ENCODE measurements at regions not wholly inside any gene's neighbourhood (a gene's known extent, or its start where the extent isn't known, plus 50 kb on each side); places are given as distances from the start of the nearest gene placed in this dataset.

GRCh38 chr16:54724346-54724925, 206.2 kb upstream of the IRX5 start:
- no peak for DNase-seq (ENCODE audit: low spot score)

DNA sequence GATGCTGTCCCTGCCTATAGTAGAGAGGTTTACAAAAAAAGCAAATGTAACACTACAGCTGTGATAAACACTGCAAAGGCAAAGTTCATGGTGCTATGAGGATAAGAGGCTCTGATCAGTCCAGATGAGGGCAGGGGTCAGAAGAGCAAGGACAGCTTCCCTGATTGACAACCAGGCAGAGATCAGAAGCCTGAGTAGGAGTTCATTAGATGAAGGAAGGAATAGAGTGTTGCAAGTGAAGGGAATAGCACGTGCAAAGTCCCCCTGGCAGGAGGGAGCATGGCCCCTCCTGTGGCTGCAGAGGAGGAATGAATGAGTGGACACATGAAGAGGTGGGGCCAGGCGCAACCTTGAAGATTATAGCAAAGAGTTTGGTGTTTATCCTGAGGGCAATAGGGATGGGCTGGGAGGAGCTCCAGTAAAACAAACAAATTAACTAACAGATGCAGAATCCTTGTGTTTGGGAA, 208.4 kb upstream of the IRX5 start:
- no peak for DNase-seq (ENCODE audit: low spot score)

GRCh38 chr16:54720259-54720658, 210.4 kb upstream of the IRX5 start:
- DNase-seq (ENCODE audit: low spot score): no peak

DNA sequence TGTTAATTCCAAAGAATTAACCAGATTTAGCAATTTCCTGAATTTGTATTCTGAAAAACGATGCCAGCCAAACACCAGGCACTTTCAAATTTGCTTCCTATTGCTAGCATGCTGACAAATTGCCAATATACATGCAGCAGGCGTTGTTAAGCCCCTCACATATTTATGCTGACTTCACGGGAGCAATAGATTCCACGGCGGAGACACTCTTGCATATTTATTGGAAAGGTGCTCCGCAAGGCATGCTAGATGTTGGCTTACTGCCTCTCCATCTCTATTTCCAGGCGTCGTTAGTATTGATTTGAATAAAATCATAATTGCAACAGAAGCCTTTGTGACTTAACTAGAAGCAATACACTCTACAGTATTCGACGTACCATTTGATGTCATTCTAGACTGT, 211.0 kb upstream of the IRX5 start:
- no peak for DNase-seq (ENCODE audit: low spot score)

DNA sequence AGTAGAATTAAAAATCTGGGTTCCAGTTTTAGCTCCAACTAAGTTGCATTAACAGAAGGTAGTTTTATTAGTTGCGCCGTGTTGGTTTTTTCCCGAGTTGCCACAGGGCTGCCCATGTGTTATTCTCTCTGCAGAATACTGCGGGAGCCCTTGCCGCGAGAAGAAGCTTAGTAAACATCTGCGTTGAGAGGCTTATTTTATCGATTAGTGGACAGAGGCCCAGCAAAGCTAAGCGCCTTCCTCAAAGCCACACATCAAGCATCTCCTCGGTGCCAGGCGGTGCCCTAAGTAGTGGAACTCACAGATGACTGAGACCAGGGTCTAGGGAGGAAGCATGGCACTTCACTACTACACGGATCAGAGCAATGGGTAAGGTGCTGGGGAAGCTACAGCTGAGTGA, 212.3 kb upstream of the IRX5 start:
- no peak for DNase-seq (ENCODE audit: low spot score)

DNA sequence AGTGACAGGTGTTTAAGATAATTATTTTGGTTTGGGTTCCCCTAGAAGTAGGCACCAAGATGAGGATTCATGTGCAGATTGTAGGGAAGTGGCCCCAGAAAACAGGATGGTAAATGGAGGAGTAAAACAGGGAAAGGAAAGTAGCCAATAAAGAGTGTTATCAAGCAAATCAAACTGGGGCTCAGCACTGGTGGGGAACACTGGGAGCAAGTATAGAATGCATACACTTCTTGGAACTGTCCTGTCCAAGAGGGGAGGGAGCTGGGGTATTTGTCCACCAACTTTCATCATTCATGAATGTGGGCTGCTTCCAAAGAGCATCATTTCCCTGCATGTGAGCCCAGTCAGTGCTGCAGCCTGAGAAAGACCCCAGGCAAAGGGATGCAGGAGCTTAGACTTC, 215.7 kb upstream of the IRX5 start:
- DNase-seq (ENCODE audit: low spot score): no peak

DNA sequence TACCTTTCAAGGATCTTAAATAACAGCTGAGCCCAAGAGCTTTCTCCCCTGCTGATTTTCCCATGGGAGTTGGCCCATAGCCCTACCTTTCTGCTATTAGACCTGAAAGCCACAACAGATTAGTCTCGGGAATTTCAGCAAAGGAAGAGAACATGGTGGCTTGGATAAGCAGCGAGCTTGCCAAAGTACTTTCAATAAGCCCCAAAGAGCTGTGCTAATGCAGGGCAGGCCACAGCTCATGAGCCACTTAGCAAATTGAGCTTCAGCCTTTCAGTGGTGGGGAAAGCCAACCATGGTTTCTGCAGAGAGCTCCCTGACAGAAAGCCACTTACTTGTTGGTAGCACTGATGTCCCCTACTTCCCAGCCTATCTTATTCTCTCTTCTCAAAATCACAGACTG, 217.8 kb upstream of the IRX5 start:
- no peak for DNase-seq (ENCODE audit: low spot score)

DNA sequence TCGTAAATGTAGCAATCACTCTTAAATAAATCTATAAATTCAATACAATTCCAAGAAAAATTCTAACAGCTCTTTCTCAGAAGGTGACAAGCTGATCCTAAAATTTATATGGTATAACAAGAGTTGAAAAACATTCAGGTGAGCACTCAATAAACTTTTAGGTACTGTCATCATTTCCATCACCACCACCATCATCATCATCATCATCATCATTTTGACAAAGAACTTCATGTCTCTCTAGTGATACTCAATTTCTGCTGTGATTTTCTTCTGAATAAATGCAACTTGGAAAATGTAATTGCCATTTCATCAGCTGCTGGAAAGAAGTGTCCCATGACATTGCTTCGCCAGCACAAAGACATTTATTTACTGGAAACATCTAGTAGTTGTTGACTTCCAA, 222.9 kb upstream of the IRX5 start:
- no peak for DNase-seq (ENCODE audit: low spot score)

DNA sequence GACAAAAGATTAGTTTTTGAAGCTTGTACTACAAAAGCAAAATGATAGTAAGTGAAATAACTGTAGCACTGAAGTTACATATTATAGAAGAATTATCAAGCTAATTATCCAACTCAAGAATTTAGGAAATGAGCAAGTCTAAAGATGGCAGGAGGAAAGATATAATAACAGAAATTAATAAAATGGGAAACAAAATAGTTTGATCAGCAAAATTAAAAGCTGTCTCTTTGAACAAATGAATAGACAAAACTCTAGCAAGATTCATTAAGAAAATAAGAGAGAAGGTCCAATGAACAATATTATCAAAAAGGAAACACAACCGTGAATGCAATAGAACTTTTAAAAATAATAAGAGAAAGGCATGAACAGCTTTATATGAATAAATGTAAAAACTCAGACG, 224.3 kb upstream of the IRX5 start:
- no peak for DNase-seq (ENCODE audit: low spot score)

DNA sequence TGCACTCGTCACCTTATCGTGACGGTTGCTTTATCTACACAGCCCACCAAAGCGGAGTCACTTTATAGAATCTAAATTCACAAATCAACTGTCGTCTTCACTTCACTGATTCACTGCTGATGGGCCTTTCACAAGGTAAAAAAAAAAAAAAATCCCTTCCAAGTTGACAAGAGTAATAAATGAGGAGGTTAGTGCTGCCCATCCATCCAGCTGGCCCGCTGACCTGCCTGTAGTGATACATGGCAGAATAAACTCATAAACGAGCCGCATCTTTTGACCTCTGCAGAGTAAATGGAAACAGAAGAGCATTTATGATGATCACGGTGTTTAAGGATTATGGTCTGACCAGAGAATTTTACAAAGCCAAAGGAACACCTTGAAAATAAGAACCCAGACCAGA, 227.3 kb upstream of the IRX5 start:
- DNase-seq (ENCODE audit: low spot score): no peak

DNA sequence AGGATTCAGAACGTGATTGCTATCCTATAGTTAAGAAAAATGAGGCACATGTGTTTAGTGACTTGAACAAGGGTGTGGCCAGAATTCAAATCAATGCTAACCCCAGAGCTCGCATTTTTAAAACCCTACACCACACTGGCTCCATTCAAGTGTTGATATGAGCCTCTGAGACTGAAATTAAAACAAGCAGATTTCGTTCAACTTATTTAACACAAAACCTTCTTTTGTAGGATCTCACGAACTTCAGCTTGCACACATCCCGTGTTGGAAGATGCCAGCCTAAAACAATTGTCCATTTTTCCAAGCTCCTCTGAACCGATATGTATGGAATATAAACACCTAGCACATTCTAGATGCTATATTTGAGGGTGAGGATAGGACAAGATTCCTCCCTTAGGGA, 231.0 kb upstream of the IRX5 start:
- DNase-seq (ENCODE audit: low spot score): no peak

DNA sequence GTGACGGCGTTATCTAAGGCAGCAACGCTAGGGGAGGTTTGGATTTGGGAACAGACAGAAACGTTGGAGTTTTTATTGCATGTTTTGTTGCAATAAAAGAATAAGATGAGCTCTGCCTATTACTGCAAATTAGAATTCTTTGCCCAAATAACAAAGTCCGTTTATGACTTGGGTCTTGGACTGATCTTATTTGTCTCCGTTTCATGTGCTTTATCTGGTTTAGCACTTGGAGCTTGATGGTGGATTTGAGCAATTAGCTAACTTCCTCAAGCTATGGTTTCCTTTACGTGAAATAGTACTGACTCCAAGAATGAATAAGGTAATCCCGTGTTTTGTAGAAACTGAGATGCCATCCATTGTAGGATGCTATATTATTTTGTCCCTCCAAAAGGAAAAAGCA, 233.0 kb upstream of the IRX5 start:
- no peak for DNase-seq (ENCODE audit: low spot score)

GRCh38 chr16:54696970-54697369, 233.7 kb upstream of the IRX5 start:
- no peak for DNase-seq (ENCODE audit: low spot score)

- no peak for DNase-seq (ENCODE audit: low spot score)
Measured at GRCh38 chr16:54696522-54696921, 234.1 kb upstream of the IRX5 start.

- DNase-seq (ENCODE audit: low spot score): no peak
Measured at GRCh38 chr16:54694651-54695050, 236.0 kb upstream of the IRX5 start.

DNA sequence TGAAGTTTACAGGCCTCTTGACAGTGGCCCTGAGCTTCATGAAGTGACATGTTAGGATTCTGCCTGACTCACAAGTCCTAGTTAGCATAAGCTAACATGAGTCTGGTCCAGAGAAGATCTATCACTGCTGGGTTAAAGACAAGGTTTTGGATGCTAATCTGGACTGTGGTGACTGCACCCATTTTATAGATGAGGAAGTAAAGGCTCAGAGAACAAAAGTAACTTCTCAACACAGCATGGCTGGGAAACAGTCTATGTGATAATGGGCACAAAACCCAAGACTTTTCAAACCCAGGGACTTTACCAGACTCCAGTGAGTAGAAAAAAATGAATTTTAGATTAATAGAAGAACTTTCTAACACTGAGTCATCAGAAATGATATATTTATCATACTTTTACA, 236.8 kb upstream of the IRX5 start:
- DNase-seq (ENCODE audit: low spot score): no peak

- no peak for DNase-seq (ENCODE audit: low spot score)
Measured at GRCh38 chr16:54690710-54691109, 240.0 kb upstream of the IRX5 start.

DNA sequence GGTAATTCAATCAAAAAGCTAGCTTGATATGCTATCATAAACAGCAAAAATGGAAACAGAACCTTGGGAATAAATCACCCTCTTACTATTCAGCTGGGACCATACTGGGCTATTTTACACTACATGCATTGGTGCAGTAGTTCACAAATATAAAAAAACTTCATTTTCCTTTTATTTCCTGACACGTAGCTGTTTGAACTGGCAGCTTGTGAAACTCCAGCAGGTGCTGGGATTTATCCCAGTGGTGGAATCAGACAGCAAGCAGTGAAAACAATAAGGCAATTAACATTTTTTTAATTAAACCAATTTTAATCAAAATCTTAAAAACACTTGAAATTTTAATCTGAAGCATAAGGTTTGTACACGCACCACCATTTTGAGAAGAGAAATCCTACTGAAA, 240.4 kb upstream of the IRX5 start:
- no peak for DNase-seq (ENCODE audit: low spot score)

DNA sequence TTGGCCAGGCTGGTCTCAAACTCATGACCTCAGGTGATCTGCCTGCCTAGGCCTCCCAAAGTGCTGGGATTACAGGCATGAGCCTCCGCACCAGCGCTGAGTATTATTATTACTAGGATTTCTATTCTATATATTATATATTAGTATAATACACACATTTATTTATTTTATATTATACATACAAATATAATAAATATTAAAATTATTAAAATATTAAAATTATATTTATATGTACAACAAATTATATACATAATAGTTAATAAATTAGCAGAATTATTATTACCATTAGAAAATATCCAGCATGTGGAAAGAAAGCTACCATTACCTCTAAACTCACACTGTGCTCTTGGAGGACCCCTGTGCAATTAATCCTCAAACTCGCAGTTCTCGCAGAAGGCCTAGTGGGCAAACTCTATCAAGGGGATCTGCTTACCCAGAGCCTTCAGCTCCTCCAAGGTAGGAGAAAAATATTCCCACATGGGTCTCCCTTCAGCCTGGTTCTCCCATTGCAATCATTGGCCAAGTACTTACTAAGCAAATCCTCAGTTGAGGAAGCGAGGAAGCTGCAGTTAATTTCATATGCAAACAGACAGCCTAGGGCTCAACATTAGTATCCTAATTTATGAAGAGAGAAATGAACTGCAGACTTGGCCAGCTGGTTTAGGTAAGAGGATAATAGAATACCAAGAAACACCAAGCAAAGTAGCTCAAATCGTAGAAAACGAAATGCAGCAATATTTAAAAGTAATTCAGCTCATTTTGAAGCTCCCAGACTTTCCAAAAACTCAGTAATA, 241.4 kb upstream of the IRX5 start:
- DNase-seq (ENCODE audit: low spot score): no peak

GRCh38 chr16:54688339-54688738, 242.3 kb upstream of the IRX5 start:
- DNase-seq (ENCODE audit: low spot score): no peak

- DNase-seq (ENCODE audit: low spot score): no peak
Measured at GRCh38 chr16:54687043-54687899, 243.4 kb upstream of the IRX5 start.

- no peak for DNase-seq (ENCODE audit: low spot score)
Measured at GRCh38 chr16:54685682-54686081, 245.0 kb upstream of the IRX5 start.

DNA sequence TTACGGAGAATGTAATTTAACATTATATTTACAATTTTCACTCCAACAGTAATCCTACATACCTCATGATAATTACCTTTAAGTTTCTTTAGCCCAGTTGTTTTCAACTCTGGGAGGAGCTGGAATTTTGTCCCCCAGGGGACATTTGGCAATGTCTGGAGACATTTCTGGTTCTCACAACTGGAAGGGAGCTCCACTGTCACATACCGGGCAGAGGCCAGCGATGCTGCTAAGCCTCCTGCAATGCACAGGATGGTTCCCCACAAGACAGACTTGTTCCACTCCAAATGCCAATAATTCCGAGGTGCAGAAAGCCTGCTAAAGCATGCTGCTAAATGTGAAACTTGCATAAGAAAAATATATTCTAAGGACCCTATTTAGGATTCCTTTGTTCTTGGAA, 251.1 kb upstream of the IRX5 start:
- no peak for DNase-seq (ENCODE audit: low spot score)
